ENCODE measurements at regions not wholly inside any gene's neighbourhood (a gene's known extent, or its start where the extent isn't known, plus 50 kb on each side); places are given as distances from the start of the nearest gene placed in this dataset.

GRCh38 chr2:180747728-180748127, 232.7 kb upstream of the UBE2E3 start:
- peak; percentile 46 for DNase-seq (ENCODE audit: low read depth)
- no peak for TF ChIP-seq CTCF (conservative IDR thresholded peaks at IDR 0.05; ENCODE audit: low read depth, low read length)
- H3K4me3 ChIP-seq (ENCODE audit: low read depth, low read length) = no peak overlapping the region

DNA sequence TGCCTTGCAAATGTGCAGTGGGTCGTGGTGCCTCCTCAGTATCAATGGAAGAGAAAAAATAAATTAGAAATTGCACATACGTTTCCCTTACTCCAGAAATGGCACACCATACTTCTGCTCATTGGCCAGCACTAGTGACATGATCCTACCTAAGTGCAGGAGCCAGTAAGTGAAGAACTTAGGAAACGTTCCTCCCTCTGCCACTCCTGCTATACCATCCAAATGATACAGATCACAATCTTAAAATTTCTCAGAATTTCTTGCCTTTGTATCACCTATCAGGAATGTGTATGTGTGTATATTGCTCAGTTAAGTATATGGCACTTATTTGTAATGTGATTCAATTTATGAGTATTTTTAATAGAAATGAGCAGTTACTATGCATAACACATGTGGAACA, 237.0 kb upstream of the UBE2E3 start:
- TF ChIP-seq CTCF (conservative IDR thresholded peaks at IDR 0.05; ENCODE audit: low read depth, low read length) = no peak
- no peak overlapping the region for H3K4me3 ChIP-seq (ENCODE audit: low read depth, low read length)

GRCh38 chr2:180742801-180743200, 237.6 kb upstream of the UBE2E3 start:
- no peak for DNase-seq (ENCODE audit: low read depth)
- TF ChIP-seq CTCF (conservative IDR thresholded peaks at IDR 0.05; ENCODE audit: low read depth, low read length) = no peak
- H3K4me3 ChIP-seq (ENCODE audit: low read depth, low read length) = no peak overlapping the region

More for the DNA sequence above, 237.0 kb upstream of the UBE2E3 start:
- DNase-seq (ENCODE audit: low read depth) = no peak

DNA sequence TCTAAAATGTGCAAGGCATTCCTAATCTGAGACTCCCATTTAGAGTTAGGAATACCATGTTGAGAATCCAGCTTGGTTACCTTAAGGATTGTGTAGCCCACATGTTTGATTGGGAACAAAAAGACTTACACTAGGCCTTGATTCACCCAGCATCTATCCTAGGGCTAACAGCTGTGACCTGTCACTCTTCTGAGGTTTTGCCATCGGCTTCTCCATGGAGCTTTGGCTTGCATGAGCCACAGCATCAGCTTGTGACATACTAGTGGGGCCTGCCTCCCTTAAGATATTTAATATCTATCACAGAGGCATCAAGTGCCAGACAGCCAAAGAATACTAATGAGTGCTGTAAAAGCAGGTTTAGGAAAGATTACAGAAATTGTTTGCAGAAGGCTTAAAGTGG, 241.3 kb upstream of the UBE2E3 start:
- TF ChIP-seq CTCF (conservative IDR thresholded peaks at IDR 0.05; ENCODE audit: low read depth, low read length) = no peak
- H3K4me3 ChIP-seq (ENCODE audit: low read depth, low read length) = no peak overlapping the region
- no peak for DNase-seq (ENCODE audit: low read depth)

DNA sequence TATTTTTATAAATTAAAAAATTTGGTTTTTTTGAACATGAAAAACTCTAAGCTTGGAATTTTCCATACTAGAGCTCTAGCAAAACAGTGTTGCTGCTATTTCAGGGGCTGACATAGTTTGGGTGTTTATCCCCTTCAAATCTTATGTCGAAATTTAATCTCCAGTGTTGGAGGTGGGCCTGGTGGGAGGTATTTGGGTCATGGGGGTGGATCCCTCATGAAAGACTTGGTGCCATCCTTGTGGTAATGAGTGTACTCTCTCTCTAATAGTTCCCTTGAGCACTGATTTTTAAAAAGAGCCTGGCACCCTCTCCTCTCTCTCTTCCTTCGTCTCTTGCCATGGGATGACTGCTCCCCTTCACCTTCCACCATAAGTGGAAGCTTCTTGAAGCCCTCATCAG, 244.6 kb upstream of the UBE2E3 start:
- no peak overlapping the region for H3K4me3 ChIP-seq (ENCODE audit: low read depth, low read length)
- DNase-seq (ENCODE audit: low read depth) = no peak
- TF ChIP-seq CTCF (conservative IDR thresholded peaks at IDR 0.05; ENCODE audit: low read depth, low read length) = no peak

DNA sequence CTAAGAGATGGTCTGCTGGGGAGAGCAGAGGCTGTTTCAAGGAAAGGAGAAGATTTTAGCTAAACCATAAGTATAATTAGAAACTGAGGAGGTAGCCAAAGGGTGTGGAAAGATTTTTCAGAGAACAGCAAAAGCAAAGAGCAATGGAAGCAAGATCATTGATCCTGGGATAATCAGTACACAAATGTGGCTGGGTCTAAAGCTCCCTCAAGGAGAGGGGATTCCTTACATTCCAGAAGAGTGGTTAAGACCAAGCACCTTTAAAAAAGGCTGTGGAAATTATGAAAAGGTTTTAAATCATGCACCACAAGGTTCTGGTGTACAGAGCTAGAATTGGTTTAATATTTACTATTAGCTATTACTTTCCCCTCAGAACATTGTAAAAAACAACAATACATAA, 246.0 kb upstream of the UBE2E3 start:
- no peak for TF ChIP-seq CTCF (conservative IDR thresholded peaks at IDR 0.05; ENCODE audit: low read depth, low read length)
- no peak for DNase-seq (ENCODE audit: low read depth)
- no peak overlapping the region for H3K4me3 ChIP-seq (ENCODE audit: low read depth, low read length)

- DNase-seq (ENCODE audit: low read depth) = no peak
- TF ChIP-seq CTCF (conservative IDR thresholded peaks at IDR 0.05; ENCODE audit: low read depth, low read length) = no peak
- H3K4me3 ChIP-seq (ENCODE audit: low read depth, low read length) = no peak overlapping the region
Observed at GRCh38 chr2:180733330-180733729, 247.1 kb upstream of the UBE2E3 start.
